HG02610 (cell line): ENCODE measurements at regions not wholly inside any gene's neighbourhood (a gene's known extent, or its start where the extent isn't known, plus 50 kb on each side); places are given as distances from the start of the nearest gene placed in this dataset.

Experiments used
- ATAC-seq: cut with Tn5 transposase; IDR thresholded peaks from one replicate; pipeline ENCODE4 v1.9.1; 2021; ENCODE audit warnings: mild to moderate bottlenecking, moderate library complexity; ENCODE audit not compliant: unreplicated experiment

- no peak for ATAC-seq
Observed at GRCh38 chr7:145665499-145666258, 450.9 kb upstream of the CNTNAP2 start.

DNA sequence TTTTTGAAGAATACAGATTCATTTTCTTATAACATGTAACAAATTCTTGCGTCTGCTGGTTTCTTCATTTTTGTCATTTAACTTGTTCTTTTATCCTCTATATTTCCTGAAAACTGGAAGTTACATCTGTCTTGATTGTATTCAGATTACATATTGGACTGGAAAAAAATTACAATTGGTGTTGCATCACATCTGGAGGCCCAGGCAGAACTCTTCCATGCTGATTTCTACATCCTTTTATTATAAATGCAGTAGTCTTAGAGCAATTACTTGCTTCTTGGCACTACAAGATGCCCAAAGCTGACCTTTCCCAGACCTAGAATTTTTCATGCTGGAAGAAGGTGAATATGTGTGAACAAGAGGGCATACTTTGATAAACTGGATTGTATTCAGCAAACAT is 460.9 kb upstream of the CNTNAP2 start:
- ATAC-seq = no peak

- no peak for ATAC-seq
Observed at GRCh38 chr7:145645135-145645515, 471.5 kb upstream of the CNTNAP2 start.

GRCh38 chr7:145644426-145645134 is 472.0 kb upstream of the CNTNAP2 start:
- no peak for ATAC-seq

GRCh38 chr7:145643981-145644380 is 472.6 kb upstream of the CNTNAP2 start:
- no peak for ATAC-seq

DNA sequence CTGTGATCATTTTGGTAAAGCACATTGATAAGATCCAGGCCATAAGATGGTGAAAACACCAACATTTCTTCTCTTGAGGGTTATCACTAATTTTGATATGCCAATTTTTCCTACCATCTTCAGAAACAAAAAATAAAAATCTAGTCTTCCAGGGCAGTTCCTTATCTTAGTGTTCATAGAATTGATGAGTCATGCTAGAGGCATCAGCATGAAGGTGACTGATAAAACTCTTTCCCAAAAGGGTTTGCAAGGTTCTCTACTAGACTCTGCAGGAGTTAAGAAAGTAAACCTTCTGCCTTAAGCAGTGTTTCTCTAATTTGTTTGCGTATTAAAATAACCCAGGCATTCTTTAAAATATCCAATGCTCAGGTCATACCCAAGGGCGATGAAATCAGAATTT is 483.1 kb upstream of the CNTNAP2 start:
- ATAC-seq = no peak

- no peak for ATAC-seq
Observed at GRCh38 chr7:145624618-145625017, 492.0 kb upstream of the CNTNAP2 start.

GRCh38 chr7:145605963-145606362 is 510.6 kb upstream of the CNTNAP2 start:
- no peak for ATAC-seq

DNA sequence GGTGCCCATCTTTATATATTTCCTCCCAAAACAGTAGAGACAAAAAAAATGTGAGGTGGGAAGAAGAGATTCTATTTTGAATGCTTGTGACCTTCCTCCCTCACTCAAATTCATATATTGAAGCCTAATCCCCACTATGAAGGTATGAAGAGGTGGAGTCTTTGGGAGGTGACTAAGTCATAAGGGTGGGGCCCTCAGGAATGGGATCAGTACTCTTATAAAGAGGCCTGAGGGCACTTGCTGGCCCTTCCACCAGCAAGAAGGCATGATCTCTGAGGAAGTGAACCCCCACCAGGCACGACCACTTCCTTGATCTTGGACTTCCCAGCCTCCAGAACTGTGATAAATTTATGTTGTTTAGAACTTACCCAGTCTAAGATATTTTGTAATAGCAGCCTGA is 517.2 kb upstream of the CNTNAP2 start:
- no peak for ATAC-seq

DNA sequence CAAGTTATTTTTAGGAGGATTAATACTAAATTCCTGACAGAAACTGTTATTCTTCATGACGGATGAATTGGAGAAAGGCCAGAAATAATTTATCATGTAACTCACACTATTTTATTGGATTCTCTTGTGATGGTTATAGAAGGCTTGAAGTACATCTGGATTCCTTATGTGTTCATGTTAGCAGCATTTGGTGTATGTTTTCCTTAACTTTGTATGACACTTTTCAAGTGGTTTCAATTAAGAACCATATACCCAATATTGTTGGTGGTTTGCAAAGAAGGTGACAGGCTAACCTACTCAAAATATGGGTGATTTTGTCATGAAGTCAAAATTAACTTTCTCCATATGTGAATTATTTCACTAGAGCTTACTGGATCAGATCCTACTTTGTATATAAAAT is 532.2 kb upstream of the CNTNAP2 start:
- ATAC-seq = no peak

DNA sequence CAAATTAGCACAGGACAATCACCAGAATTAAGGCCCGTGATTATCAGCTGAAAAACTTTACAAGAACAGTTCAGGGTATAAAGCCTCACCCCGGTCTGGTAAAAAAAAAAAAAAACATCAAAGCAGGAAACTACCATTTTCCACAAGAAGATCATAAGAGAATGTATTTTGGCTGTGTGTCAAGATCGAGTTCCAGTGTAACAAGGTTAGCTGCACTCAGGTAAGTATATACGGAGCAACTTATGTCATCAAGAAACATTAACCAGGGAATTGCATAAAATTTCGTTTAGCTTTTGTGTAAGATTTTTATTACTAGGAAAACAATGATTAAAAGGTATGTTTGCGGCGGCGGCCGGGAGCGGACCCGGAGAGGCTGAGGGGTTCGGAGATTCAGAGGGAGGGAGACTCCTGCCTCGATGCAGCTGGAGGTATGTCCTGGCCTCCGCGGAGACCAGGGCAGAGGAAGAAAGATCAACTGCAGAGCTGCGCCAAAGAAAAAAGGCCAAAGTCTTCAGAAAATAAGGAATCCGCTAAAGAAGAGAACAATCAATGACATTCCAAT is 533.8 kb upstream of the CNTNAP2 start:
- no peak for ATAC-seq

DNA sequence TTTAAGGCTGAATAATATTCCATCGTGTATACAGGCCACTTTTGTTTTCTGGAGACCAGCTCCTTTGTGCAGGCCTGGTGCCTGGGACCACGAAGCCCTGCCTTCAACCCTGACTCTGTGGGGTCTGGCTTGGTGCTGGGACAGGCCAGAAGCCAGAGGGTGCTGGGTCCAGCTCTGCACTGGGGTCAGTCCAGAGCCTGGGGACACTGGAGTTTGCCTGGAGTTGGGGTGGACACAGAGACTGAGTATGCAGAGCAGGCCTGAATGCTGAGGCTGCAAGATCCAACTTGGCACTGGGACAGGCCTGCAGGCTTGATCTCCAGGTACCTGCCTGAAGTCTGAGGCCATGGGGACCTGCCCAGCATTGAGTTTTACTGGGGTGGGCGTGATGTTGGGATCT is 558.8 kb upstream of the CNTNAP2 start:
- ATAC-seq = no peak

- no peak for ATAC-seq
Observed at GRCh38 chr7:145543242-145543641, 573.4 kb upstream of the CNTNAP2 start.

DNA sequence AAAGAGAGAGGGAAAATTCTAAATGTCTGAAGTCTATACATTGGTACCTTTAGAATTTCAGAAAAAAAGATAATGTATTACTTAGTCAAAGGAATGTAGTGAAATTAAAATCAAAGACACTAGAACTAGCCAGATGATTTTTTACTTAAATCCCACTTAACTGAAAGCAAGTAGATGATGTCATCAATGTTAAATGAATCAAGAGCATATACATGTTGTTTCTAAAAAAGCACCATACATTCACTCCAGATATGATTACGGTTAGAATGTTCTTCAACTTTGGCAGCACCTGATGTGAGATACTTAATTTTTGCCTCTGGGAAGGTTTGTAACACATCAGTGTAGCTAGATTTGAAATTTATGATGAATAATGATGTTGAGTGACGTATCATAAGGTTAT is 576.7 kb upstream of the CNTNAP2 start:
- ATAC-seq = no peak

DNA sequence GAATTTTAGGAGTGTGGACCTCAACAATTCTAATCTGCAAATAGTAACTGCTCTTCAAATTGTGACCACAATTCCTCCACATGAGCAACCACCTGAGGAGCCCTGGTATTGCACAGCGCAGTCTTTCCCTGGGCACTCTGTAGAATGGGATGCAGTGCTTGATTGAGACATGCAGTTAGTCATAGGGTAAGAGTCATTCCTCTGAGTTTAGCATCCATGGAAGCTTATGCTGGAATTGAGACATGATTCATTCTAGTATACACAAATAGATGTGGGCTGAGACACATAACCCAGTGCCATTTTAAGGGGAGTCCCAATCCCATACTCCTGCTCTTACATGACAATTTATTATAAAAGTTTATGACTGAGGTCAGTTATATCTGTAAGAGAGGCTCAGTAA is 582.3 kb upstream of the CNTNAP2 start:
- no peak for ATAC-seq

- no peak for ATAC-seq
Observed at GRCh38 chr7:145520284-145520683, 596.3 kb upstream of the CNTNAP2 start.

DNA sequence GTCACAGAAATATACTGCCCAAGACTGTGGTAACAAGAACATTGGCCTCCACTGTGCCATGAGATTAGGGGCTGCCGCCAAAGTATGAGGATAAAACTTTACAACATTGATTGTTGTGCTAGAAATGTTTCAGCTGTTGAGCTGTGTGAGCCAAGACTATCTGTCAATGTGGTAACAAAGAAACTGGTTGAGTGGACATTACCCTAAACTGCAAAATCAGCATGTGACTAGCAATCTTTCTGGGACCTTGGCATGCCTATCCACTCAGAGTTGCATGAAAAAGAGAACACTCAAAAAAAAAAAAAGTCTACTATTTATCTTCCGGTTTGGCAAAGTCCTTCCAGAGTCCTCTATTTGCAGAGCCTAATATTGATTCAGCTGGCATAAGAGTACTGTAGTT is 605.6 kb upstream of the CNTNAP2 start:
- ATAC-seq = no peak

- ATAC-seq = no peak
Observed at GRCh38 chr7:145497911-145498525, 618.6 kb upstream of the CNTNAP2 start.

GRCh38 chr7:145490356-145490755 is 626.2 kb upstream of the CNTNAP2 start:
- no peak for ATAC-seq

- no peak for ATAC-seq
Observed at GRCh38 chr7:145489609-145490008, 627.0 kb upstream of the CNTNAP2 start.

- no peak for ATAC-seq
Observed at GRCh38 chr7:145488816-145489215, 627.8 kb upstream of the CNTNAP2 start.

DNA sequence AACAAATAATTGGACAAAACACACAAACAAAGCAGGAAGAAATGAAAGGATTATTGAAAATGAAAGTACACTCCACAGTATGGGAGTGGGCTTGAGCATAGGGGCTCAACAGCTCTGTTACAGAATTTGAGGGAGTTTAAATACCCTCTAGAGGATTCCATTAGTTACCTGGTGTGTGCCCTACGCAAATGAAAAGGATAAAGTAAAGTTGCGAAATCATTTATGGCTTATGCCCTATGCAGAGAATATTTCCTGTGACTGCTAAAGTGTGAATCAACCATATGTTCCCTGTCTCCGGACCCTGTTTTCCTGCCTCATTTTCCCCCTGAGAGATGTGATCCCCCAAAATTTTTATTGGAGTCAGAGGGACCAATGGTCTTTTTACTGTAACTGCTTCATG is 634.6 kb upstream of the CNTNAP2 start:
- ATAC-seq = no peak
